HL-60 (cell line): ENCODE measurements at regions not wholly inside any gene's neighbourhood (a gene's known extent, or its start where the extent isn't known, plus 50 kb on each side); places are given as distances from the start of the nearest gene placed in this dataset.

Source experiments
- DNase-seq, 2 experiments: peaks; one replicate each; pipeline ENCODE4 v3.0.0-alpha.2; 2010 to 2020; ENCODE audit warnings: low read depth in 1 of 2, low spot score in 1 of 2
- H3K27ac ChIP-seq: fragments of 250-450 bp; sonication (Bioruptor Pico); replicated peaks from 2 replicates; pipeline ENCODE4 v1.5.1; 2020; ENCODE audit warnings: mild to moderate bottlenecking, moderate library complexity
- H3K27me3 ChIP-seq: fragments of 250-450 bp; sonication (Bioruptor Pico); 2 replicates; pipeline ENCODE4 v1.5.1; 2021; ENCODE audit warnings: mild to moderate bottlenecking, moderate library complexity; ENCODE audit not compliant: insufficient read depth, poor library complexity, severe bottlenecking
- H3K4me3 ChIP-seq: replicated peaks from 2 replicates; pipeline ENCODE4 v1.5.1; 2011; ENCODE audit warnings: mild to moderate bottlenecking, control low read depth, low read length; ENCODE audit not compliant: insufficient read depth
- GABPA ChIP-seq: IDR thresholded peaks from 2 replicates; pipeline ENCODE4 v1.6.1; 2012; ENCODE audit warnings: low read depth
- POLR2AphosphoS5 ChIP-seq: IDR thresholded peaks from 2 replicates; pipeline ENCODE4 v1.6.1; 2012; ENCODE audit warnings: low read depth
- SPI1 ChIP-seq: IDR thresholded peaks from 2 replicates; pipeline ENCODE4 v1.6.1; 2012; ENCODE audit warnings: low read depth, mild to moderate bottlenecking, borderline replicate concordance
- TF ChIP-seq, protein P1 (sequence below): IDR thresholded peaks from 2 replicates; pipeline ENCODE4 v1.6.1; 2012; ENCODE audit warnings: low read depth; ENCODE audit not compliant: insufficient replicate concordance
- TF ChIP-seq, protein P2 (sequence below): IDR thresholded peaks from one replicate; pipeline ENCODE4 v1.5.1; 2011; ENCODE audit warnings: low read length, control low read depth, inconsistent platforms; ENCODE audit not compliant: insufficient read depth

DNA sequence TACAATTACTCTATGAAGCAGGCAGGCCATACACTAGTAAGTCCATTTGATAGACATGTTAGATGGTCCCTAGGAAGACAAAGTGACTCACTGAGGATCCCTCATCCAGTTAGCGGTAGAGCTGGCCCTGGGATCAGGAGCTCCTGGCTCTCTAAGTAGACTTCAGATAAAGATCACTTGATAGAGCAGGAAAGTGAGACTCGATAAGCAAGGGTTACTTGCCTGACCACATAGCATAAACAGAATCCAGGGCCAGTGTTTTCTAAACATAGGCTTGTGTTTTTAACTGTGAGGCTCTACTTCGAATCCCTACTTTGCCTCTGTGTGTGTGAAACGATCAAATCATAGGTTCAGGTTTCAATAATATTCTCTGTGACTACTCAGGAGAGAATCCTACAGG, 355.2 kb upstream of the TRIB2 start:
- no peak overlapping the region for H3K27ac ChIP-seq
- no peak overlapping the region for H3K4me3 ChIP-seq
- DNase-seq: no peak
- TF ChIP-seq GABPA: no peak
- TF ChIP-seq, protein P1, sequence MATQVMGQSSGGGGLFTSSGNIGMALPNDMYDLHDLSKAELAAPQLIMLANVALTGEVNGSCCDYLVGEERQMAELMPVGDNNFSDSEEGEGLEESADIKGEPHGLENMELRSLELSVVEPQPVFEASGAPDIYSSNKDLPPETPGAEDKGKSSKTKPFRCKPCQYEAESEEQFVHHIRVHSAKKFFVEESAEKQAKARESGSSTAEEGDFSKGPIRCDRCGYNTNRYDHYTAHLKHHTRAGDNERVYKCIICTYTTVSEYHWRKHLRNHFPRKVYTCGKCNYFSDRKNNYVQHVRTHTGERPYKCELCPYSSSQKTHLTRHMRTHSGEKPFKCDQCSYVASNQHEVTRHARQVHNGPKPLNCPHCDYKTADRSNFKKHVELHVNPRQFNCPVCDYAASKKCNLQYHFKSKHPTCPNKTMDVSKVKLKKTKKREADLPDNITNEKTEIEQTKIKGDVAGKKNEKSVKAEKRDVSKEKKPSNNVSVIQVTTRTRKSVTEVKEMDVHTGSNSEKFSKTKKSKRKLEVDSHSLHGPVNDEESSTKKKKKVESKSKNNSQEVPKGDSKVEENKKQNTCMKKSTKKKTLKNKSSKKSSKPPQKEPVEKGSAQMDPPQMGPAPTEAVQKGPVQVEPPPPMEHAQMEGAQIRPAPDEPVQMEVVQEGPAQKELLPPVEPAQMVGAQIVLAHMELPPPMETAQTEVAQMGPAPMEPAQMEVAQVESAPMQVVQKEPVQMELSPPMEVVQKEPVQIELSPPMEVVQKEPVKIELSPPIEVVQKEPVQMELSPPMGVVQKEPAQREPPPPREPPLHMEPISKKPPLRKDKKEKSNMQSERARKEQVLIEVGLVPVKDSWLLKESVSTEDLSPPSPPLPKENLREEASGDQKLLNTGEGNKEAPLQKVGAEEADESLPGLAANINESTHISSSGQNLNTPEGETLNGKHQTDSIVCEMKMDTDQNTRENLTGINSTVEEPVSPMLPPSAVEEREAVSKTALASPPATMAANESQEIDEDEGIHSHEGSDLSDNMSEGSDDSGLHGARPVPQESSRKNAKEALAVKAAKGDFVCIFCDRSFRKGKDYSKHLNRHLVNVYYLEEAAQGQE: no peak
- TF ChIP-seq POLR2AphosphoS5: no peak
- TF ChIP-seq, protein P2, sequence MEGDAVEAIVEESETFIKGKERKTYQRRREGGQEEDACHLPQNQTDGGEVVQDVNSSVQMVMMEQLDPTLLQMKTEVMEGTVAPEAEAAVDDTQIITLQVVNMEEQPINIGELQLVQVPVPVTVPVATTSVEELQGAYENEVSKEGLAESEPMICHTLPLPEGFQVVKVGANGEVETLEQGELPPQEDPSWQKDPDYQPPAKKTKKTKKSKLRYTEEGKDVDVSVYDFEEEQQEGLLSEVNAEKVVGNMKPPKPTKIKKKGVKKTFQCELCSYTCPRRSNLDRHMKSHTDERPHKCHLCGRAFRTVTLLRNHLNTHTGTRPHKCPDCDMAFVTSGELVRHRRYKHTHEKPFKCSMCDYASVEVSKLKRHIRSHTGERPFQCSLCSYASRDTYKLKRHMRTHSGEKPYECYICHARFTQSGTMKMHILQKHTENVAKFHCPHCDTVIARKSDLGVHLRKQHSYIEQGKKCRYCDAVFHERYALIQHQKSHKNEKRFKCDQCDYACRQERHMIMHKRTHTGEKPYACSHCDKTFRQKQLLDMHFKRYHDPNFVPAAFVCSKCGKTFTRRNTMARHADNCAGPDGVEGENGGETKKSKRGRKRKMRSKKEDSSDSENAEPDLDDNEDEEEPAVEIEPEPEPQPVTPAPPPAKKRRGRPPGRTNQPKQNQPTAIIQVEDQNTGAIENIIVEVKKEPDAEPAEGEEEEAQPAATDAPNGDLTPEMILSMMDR: no peak
- TF ChIP-seq SPI1: no peak
- H3K27me3 ChIP-seq: no peaks in the 10 kb centered on the region

DNA sequence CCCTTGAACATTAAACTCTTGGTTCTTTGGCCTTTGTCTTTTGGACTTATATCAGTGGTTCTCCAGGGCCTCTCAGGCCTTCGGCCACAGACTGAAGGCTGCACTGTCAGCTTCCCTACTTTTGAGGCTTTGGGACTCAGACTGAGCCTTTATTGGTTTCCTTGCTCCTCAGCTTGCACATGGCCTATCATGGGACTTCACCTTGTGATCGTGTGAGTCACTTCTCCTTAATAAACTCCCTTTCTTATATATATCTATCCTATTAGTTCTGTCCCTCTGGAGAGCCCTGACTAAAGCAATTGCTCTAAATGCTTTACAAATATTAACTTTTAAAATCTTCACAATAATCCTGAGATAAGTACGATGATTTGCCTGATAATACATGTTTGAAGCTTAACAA, 353.6 kb upstream of the TRIB2 start:
- no peak overlapping the region for H3K27ac ChIP-seq
- TF ChIP-seq SPI1: no peak
- TF ChIP-seq POLR2AphosphoS5: no peak
- TF ChIP-seq, protein P2: no peak
- TF ChIP-seq GABPA: no peak
- TF ChIP-seq, protein P1: no peak
- no peak overlapping the region for H3K4me3 ChIP-seq
- no peak for DNase-seq
- no peaks in the 10 kb centered on the region for H3K27me3 ChIP-seq

DNA sequence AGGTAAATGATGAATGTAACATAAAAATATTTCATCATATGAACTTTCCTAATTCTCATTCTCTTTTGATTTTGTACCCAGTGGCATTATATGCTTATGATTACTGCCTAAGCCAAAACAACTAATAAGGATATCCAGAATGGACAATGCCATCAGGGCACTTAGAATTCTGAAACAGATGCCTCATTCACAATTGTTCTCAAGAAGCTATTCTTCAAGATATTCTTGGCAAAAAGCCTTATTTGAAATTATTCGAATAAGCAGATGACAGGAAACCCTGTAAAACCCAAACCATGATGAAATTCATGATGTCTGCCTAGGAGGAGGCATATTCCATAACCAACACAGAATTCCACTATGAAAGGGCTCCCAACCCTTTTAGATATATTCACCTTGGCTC, 353.2 kb upstream of the TRIB2 start:
- Histone ChIP-seq H3K27me3 (no peaks in the 10 kb centered on the region), H3K27ac (no peak overlapping the region), H3K4me3 (no peak overlapping the region)
- TF ChIP-seq, protein P1: no peak
- no peak for TF ChIP-seq GABPA
- TF ChIP-seq, protein P2: no peak
- TF ChIP-seq POLR2AphosphoS5: no peak
- TF ChIP-seq SPI1: no peak
- DNase-seq: no peak
